ENCODE measurements at regions not wholly inside any gene's neighbourhood (a gene's known extent, or its start where the extent isn't known, plus 50 kb on each side); places are given as distances from the start of the nearest gene placed in this dataset.

- no peak for TF ChIP-seq CTCF (IDR thresholded peaks at IDR 0.05; ENCODE audit: unreplicated experiment)
- no peaks in the 10 kb centered on the region for H3K9me3 Mint-ChIP-seq (ENCODE audit: low read depth)
- no peak overlapping the region for H3K27ac Mint-ChIP-seq
- H3K27me3 Mint-ChIP-seq, result no peaks in the 10 kb centered on the region
- H3K4me3 Mint-ChIP-seq (ENCODE audit: low read depth), result no peak overlapping the region
- no peaks in the 10 kb centered on the region for H3K36me3 Mint-ChIP-seq (ENCODE audit: insufficient read depth)
- no peaks in the 10 kb centered on the region for H3K4me1 Mint-ChIP-seq (ENCODE audit: low read depth)
- DNase-seq (ENCODE audit: low spot score, unreplicated experiment), result no peak
These were observed 137.9 kb upstream of the ZBTB20 start for GRCh38 chr3:115284980-115285379.

DNA sequence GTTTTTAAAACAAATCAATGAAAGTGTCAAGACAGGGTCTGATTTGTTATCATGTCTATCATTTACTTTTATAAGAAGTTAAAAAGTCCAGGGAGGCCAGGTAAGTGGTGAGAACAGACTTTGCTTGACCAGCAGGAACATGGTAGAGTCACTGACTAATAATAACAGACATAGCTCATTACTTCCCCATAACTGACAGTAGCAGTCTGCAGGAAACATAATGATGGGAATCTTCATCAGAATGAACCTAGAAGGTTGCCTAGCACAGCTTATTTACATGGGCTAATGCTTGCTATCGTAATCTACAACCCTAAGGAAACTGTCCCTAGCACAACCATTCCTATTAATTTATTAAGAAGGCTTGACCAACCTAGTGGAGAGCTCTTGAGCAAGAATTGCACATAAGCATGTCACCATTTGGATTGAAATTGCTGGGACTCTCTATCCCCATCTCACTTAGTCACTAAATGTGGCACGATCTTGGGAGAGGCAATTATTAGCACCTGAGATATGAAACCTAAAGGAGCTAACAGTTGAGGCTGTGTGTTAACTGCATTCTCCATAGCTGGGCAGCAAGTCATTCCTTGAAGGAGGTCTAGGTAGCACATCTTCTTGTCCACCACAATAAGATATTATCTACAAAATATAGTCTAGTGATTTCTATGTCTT lies 139.6 kb upstream of the ZBTB20 start:
- no peak overlapping the region for H3K27ac Mint-ChIP-seq
- H3K4me3 Mint-ChIP-seq (ENCODE audit: low read depth), result no peak overlapping the region
- no peaks in the 10 kb centered on the region for H3K36me3 Mint-ChIP-seq (ENCODE audit: insufficient read depth)
- no peak for TF ChIP-seq CTCF (IDR thresholded peaks at IDR 0.05; ENCODE audit: unreplicated experiment)
- no peaks in the 10 kb centered on the region for H3K27me3 Mint-ChIP-seq
- no peaks in the 10 kb centered on the region for H3K9me3 Mint-ChIP-seq (ENCODE audit: low read depth)
- DNase-seq (ENCODE audit: low spot score, unreplicated experiment), result no peak
- no peaks in the 10 kb centered on the region for H3K4me1 Mint-ChIP-seq (ENCODE audit: low read depth)

GRCh38 chr3:115287198-115287597 lies 140.1 kb upstream of the ZBTB20 start:
- Mint-ChIP-seq H3K4me1 (ENCODE audit: low read depth) (no peaks in the 10 kb centered on the region), H3K27ac (no peak overlapping the region), H3K4me3 (ENCODE audit: low read depth) (no peak overlapping the region), H3K27me3 (no peaks in the 10 kb centered on the region), H3K9me3 (ENCODE audit: low read depth) (no peaks in the 10 kb centered on the region), H3K36me3 (ENCODE audit: insufficient read depth) (no peaks in the 10 kb centered on the region)
- TF ChIP-seq CTCF (IDR thresholded peaks at IDR 0.05; ENCODE audit: unreplicated experiment), result no peak
- no peak for DNase-seq (ENCODE audit: low spot score, unreplicated experiment)

GRCh38 chr3:115292131-115292530 lies 145.0 kb upstream of the ZBTB20 start:
- Mint-ChIP-seq H3K4me3 (ENCODE audit: low read depth) (no peak overlapping the region), H3K27ac (no peak overlapping the region), H3K9me3 (ENCODE audit: low read depth) (no peaks in the 10 kb centered on the region), H3K27me3 (no peaks in the 10 kb centered on the region), H3K36me3 (ENCODE audit: insufficient read depth) (no peaks in the 10 kb centered on the region), H3K4me1 (ENCODE audit: low read depth) (no peaks in the 10 kb centered on the region)
- TF ChIP-seq CTCF (IDR thresholded peaks at IDR 0.05; ENCODE audit: unreplicated experiment), result no peak
- DNase-seq (ENCODE audit: low spot score, unreplicated experiment), result no peak

DNA sequence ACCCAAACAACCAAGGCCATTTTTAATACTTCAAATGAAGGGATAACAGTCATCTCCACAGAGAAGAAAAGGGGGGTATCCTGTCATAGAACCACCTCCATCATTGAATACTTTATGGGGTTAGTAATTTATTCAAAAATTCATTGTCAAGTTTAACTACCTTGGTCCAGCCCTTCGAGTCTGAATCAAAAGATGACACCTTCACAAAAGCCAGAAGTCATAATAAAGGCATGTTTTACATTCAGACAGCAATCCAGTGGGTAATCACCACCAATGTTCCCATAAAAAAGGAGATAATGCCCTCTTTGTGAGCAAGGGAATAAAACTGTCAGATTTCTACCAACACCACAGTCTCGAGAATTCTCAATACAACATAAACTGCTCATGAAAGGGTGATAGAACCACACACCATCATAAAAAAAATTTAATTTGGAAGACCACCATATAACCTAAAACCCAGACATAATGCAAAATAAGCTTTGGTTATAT lies 145.6 kb upstream of the ZBTB20 start:
- DNase-seq (ENCODE audit: low spot score, unreplicated experiment), result no peak
- H3K27ac Mint-ChIP-seq, result no peak overlapping the region
- no peaks in the 10 kb centered on the region for H3K9me3 Mint-ChIP-seq (ENCODE audit: low read depth)
- H3K36me3 Mint-ChIP-seq (ENCODE audit: insufficient read depth), result no peaks in the 10 kb centered on the region
- H3K4me3 Mint-ChIP-seq (ENCODE audit: low read depth), result no peak overlapping the region
- TF ChIP-seq CTCF (IDR thresholded peaks at IDR 0.05; ENCODE audit: unreplicated experiment), result no peak
- H3K4me1 Mint-ChIP-seq (ENCODE audit: low read depth), result no peaks in the 10 kb centered on the region
- H3K27me3 Mint-ChIP-seq, result no peaks in the 10 kb centered on the region
